Progenitor cell of endocrine pancreas (in vitro differentiated cells): ENCODE measurements at regions not wholly inside any gene's neighbourhood (a gene's known extent, or its start where the extent isn't known, plus 50 kb on each side); places are given as distances from the start of the nearest gene placed in this dataset.

ENCODE experiments used
- DNase-seq: peaks from one replicate; pipeline ENCODE4 v3.0.0; 2021; ENCODE audit warnings: low spot score; ENCODE audit not compliant: unreplicated experiment
- H3K27ac Mint-ChIP-seq: 2 replicates; pipeline ENCODE4 v1.8.0; 2021; ENCODE audit warnings: mild to moderate bottlenecking, moderate library complexity, mixed read lengths
- H3K27me3 Mint-ChIP-seq: 2 replicates; pipeline ENCODE4 v1.8.0; 2021; ENCODE audit warnings: mixed read lengths
- H3K36me3 Mint-ChIP-seq: 2 replicates; pipeline ENCODE4 v1.8.0; 2022; ENCODE audit warnings: mixed read lengths; ENCODE audit not compliant: insufficient read depth
- H3K4me1 Mint-ChIP-seq: 2 replicates; pipeline ENCODE4 v1.8.0; 2021; ENCODE audit warnings: low read depth, mixed read lengths
- H3K4me3 Mint-ChIP-seq: 2 replicates; pipeline ENCODE4 v1.8.0; 2021; ENCODE audit warnings: low read depth, mild to moderate bottlenecking, moderate library complexity, mixed read lengths
- H3K9me3 Mint-ChIP-seq: 2 replicates; pipeline ENCODE4 v1.8.0; 2021; ENCODE audit warnings: low read depth, mixed read lengths
- TF ChIP-seq, protein P1 (sequence below): fragments of 200-600 bp; sonication (generic); IDR thresholded peaks from one replicate; pipeline ENCODE4 v1.5.0; 2021; ENCODE audit warnings: antibody characterized with exemption, mild to moderate bottlenecking; ENCODE audit not compliant: unreplicated experiment

- Mint-ChIP-seq H3K9me3 (no peaks in the 10 kb centered on the region), H3K36me3 (no peaks in the 10 kb centered on the region), H3K27me3 (peaks cover 25% of the 10 kb centered on the region), H3K4me3 (no peak overlapping the region), H3K4me1 (peaks cover 13% of the 10 kb centered on the region), H3K27ac (no peak overlapping the region)
- DNase-seq, result no peak
- TF ChIP-seq, protein P1, sequence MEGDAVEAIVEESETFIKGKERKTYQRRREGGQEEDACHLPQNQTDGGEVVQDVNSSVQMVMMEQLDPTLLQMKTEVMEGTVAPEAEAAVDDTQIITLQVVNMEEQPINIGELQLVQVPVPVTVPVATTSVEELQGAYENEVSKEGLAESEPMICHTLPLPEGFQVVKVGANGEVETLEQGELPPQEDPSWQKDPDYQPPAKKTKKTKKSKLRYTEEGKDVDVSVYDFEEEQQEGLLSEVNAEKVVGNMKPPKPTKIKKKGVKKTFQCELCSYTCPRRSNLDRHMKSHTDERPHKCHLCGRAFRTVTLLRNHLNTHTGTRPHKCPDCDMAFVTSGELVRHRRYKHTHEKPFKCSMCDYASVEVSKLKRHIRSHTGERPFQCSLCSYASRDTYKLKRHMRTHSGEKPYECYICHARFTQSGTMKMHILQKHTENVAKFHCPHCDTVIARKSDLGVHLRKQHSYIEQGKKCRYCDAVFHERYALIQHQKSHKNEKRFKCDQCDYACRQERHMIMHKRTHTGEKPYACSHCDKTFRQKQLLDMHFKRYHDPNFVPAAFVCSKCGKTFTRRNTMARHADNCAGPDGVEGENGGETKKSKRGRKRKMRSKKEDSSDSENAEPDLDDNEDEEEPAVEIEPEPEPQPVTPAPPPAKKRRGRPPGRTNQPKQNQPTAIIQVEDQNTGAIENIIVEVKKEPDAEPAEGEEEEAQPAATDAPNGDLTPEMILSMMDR, result no peak
Measured at GRCh38 chr17:43329183-43329582, 69.6 kb upstream of the ARL4D start.

DNA sequence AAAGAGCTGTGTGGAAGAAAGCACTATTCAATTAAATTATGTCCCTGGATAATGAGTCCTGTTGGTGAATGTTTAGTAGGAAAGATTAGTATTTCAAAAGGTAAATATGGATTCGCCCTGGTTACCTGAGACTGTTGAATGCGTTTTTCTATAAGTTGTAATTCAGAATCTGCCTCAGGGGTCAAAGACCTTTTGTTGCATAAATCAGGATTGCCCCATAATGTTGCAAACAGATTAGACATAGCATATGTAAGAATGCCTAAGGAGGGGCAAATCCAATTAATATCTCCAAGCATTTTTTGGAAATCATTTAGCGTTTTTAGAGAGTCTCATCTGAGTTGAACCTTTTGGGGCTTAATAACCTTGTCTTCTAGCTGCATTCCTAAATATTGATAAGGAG lies 70.1 kb upstream of the ARL4D start:
- Mint-ChIP-seq H3K9me3 (no peaks in the 10 kb centered on the region), H3K36me3 (no peaks in the 10 kb centered on the region), H3K27ac (no peak overlapping the region), H3K4me3 (no peak overlapping the region), H3K27me3 (peaks cover 25% of the 10 kb centered on the region), H3K4me1 (peaks cover 9% of the 10 kb centered on the region)
- TF ChIP-seq, protein P1, result no peak
- DNase-seq, result no peak

GRCh38 chr17:43327834-43328420 lies 70.9 kb upstream of the ARL4D start:
- Mint-ChIP-seq H3K27me3 (peaks cover 25% of the 10 kb centered on the region), H3K36me3 (no peaks in the 10 kb centered on the region), H3K4me1 (peaks cover 9% of the 10 kb centered on the region), H3K9me3 (no peaks in the 10 kb centered on the region), H3K4me3 (no peak overlapping the region), H3K27ac (no peak overlapping the region)
- TF ChIP-seq, protein P1, result no peak
- DNase-seq, result no peak

- no peak for DNase-seq
- H3K36me3 Mint-ChIP-seq, result no peaks in the 10 kb centered on the region
- H3K4me3 Mint-ChIP-seq, result no peak overlapping the region
- peaks cover 24% of the 10 kb centered on the region for H3K27me3 Mint-ChIP-seq
- no peak overlapping the region for H3K27ac Mint-ChIP-seq
- TF ChIP-seq, protein P1, result no peak
- no peaks in the 10 kb centered on the region for H3K9me3 Mint-ChIP-seq
- H3K4me1 Mint-ChIP-seq, result peaks cover 9% of the 10 kb centered on the region
Measured at GRCh38 chr17:43327421-43327820, 71.4 kb upstream of the ARL4D start.

GRCh38 chr17:43326490-43327275 lies 72.1 kb upstream of the ARL4D start:
- Mint-ChIP-seq H3K27ac (no peak overlapping the region), H3K4me3 (no peak overlapping the region), H3K9me3 (no peaks in the 10 kb centered on the region), H3K4me1 (peaks cover 4% of the 10 kb centered on the region), H3K27me3 (peaks cover 18% of the 10 kb centered on the region), H3K36me3 (no peaks in the 10 kb centered on the region)
- TF ChIP-seq, protein P1, result no peak
- no peak for DNase-seq
